ENCODE measurements at regions not wholly inside any gene's neighbourhood (a gene's known extent, or its start where the extent isn't known, plus 50 kb on each side); places are given as distances from the start of the nearest gene placed in this dataset.

- DNase-seq, result no peak
- no peaks in the 10 kb centered on the region for H4K20me1 ChIP-seq (ENCODE audit: low read length)
- H3K4me3 ChIP-seq (ENCODE audit: low read length), result no peak overlapping the region
- H3K79me2 ChIP-seq (ENCODE audit: low read length), result no peaks in the 10 kb centered on the region
- no peaks in the 10 kb centered on the region for H3K9me3 ChIP-seq (ENCODE audit: low read length)
- ChIA-PET CTCF (no interaction called here), POLR2A (ENCODE audit: unreplicated experiment) (no interaction called here)
- no peaks in the 10 kb centered on the region for H3K36me3 ChIP-seq (ENCODE audit: low read depth, low read length)
- no peak overlapping the region for H3K27ac ChIP-seq (ENCODE audit: low read length)
- H3K9me2 ChIP-seq (replicated peaks; ENCODE audit: low read length), result no peaks in the 10 kb centered on the region
- intact Hi-C loops (cut with micrococcal nuclease), result loop anchor here (5.0 kb wide), 1 partner anchor 41 kb away; no protein-coding TSS in a partner anchor
- H3K4me1 ChIP-seq (ENCODE audit: insufficient read depth, low read length), result peaks cover 21% of the 10 kb centered on the region
- no peak for ATAC-seq
- no peak overlapping the region for H3K9ac ChIP-seq (ENCODE audit: low read length)
- no peaks in the 10 kb centered on the region for H3F3A ChIP-seq (ENCODE audit: low read length, unreplicated experiment)
- H3K27me3 ChIP-seq (ENCODE audit: low read length), result no peaks in the 10 kb centered on the region
- no TSS peak for BruUV-seq (replicated peaks)
- peak; percentile 35; the same call in 1 of the 2 replicates for TF ChIP-seq CTCF (conservative IDR thresholded peaks at IDR 0.05; ENCODE audit: low read depth, low read length)
- TF ChIP-seq EZH2 (IDR thresholded peaks at IDR 0.05; ENCODE audit: low read length, unreplicated experiment), result no peak
- no peak for TF ChIP-seq EZH2phosphoT487 (IDR thresholded peaks at IDR 0.05; ENCODE audit: borderline replicate concordance, low read length)
- no peak overlapping the region for H2AFZ ChIP-seq (ENCODE audit: low read length)
- no peak overlapping the region for H3K4me2 ChIP-seq (ENCODE audit: low read length)
Observed at GRCh38 chr21:39086547-39086946, 96.7 kb downstream of the PSMG1 start.

GRCh38 chr21:39085843-39086405 is 97.3 kb downstream of the PSMG1 start:
- CTCF ChIA-PET, result no interaction called here
- H3K36me3 ChIP-seq (ENCODE audit: low read depth, low read length), result no peaks in the 10 kb centered on the region
- POLR2A ChIA-PET (ENCODE audit: unreplicated experiment), result no interaction called here
- H3K4me2 ChIP-seq (ENCODE audit: low read length), result no peak overlapping the region
- H3K9ac ChIP-seq (ENCODE audit: low read length), result no peak overlapping the region
- H3K27ac ChIP-seq (ENCODE audit: low read length), result no peak overlapping the region
- H3F3A ChIP-seq (ENCODE audit: low read length, unreplicated experiment), result no peaks in the 10 kb centered on the region
- DNase-seq (no peak), ATAC-seq (no peak)
- no peaks in the 10 kb centered on the region for H3K9me2 ChIP-seq (replicated peaks; ENCODE audit: low read length)
- H2AFZ ChIP-seq (ENCODE audit: low read length), result no peak overlapping the region
- no peaks in the 10 kb centered on the region for H3K27me3 ChIP-seq (ENCODE audit: low read length)
- BruUV-seq (replicated peaks), result no TSS peak
- no peak overlapping the region for H3K4me3 ChIP-seq (ENCODE audit: low read length)
- TF ChIP-seq EZH2 (IDR thresholded peaks at IDR 0.05; ENCODE audit: low read length, unreplicated experiment), result no peak
- no peak for TF ChIP-seq CTCF (conservative IDR thresholded peaks at IDR 0.05; ENCODE audit: low read depth, low read length)
- no peak for TF ChIP-seq EZH2phosphoT487 (IDR thresholded peaks at IDR 0.05; ENCODE audit: borderline replicate concordance, low read length)
- H4K20me1 ChIP-seq (ENCODE audit: low read length), result no peaks in the 10 kb centered on the region
- peaks cover 21% of the 10 kb centered on the region for H3K4me1 ChIP-seq (ENCODE audit: insufficient read depth, low read length)
- H3K79me2 ChIP-seq (ENCODE audit: low read length), result no peaks in the 10 kb centered on the region
- no peaks in the 10 kb centered on the region for H3K9me3 ChIP-seq (ENCODE audit: low read length)
- intact Hi-C loops (cut with micrococcal nuclease), result loop anchor here (5.0 kb wide), 1 partner anchor 41 kb away; no protein-coding TSS in a partner anchor

- ChIA-PET CTCF (no interaction called here), POLR2A (ENCODE audit: unreplicated experiment) (interaction anchor here (0.6 kb wide), 1 partner anchor 81 kb away, joined by 3 read pairs; no protein-coding TSS in a partner anchor)
- Histone ChIP-seq H3K9me2 (replicated peaks; ENCODE audit: low read length) (no peaks in the 10 kb centered on the region), H3K79me2 (ENCODE audit: low read length) (no peaks in the 10 kb centered on the region), H3K4me1 (ENCODE audit: insufficient read depth, low read length) (peaks cover 21% of the 10 kb centered on the region), H4K20me1 (ENCODE audit: low read length) (no peaks in the 10 kb centered on the region), H3K27me3 (ENCODE audit: low read length) (no peaks in the 10 kb centered on the region), H3F3A (ENCODE audit: low read length, unreplicated experiment) (no peaks in the 10 kb centered on the region), H2AFZ (ENCODE audit: low read length) (no peak overlapping the region), H3K4me3 (ENCODE audit: low read length) (no peak overlapping the region), H3K4me2 (ENCODE audit: low read length) (no peak overlapping the region), H3K36me3 (ENCODE audit: low read depth, low read length) (no peaks in the 10 kb centered on the region), H3K27ac (ENCODE audit: low read length) (no peak overlapping the region), H3K9me3 (ENCODE audit: low read length) (no peaks in the 10 kb centered on the region), H3K9ac (ENCODE audit: low read length) (no peak overlapping the region)
- DNase-seq, result peak; percentile 13
- intact Hi-C loops (cut with micrococcal nuclease), result loop anchor here (5.0 kb wide), 1 partner anchor 42 kb away; no protein-coding TSS in a partner anchor
- TF ChIP-seq EZH2 (IDR thresholded peaks at IDR 0.05; ENCODE audit: low read length, unreplicated experiment) (no peak), CTCF (conservative IDR thresholded peaks at IDR 0.05; ENCODE audit: low read depth, low read length) (no peak), EZH2phosphoT487 (IDR thresholded peaks at IDR 0.05; ENCODE audit: borderline replicate concordance, low read length) (no peak)
- no peak for ATAC-seq
- no TSS peak for BruUV-seq (replicated peaks)
Observed at GRCh38 chr21:39084979-39085729, 98.1 kb downstream of the PSMG1 start.
